GM21723 (cell line): ENCODE measurements at regions not wholly inside any gene's neighbourhood (a gene's known extent, or its start where the extent isn't known, plus 50 kb on each side); places are given as distances from the start of the nearest gene placed in this dataset.
"Not testable (repeated sequence)": the region's sequence is repeated elsewhere in the genome, so short reads cannot be mapped to it uniquely, and the experiment has no call there.

Source experiments
- ATAC-seq: cut with Tn5 transposase; IDR thresholded peaks from one replicate; pipeline ENCODE4 v1.9.1; 2021; ENCODE audit warnings: mild to moderate bottlenecking, moderate library complexity; ENCODE audit not compliant: unreplicated experiment

GRCh38 chr17:71055128-71055527 is 885.8 kb downstream of the KCNJ2 start:
- no peak for ATAC-seq

- ATAC-seq, result no peak
Measured at GRCh38 chr17:71057448-71057847, 888.1 kb downstream of the KCNJ2 start.

- no peak for ATAC-seq
Measured at GRCh38 chr17:71057938-71058337, 888.6 kb downstream of the KCNJ2 start.

- no peak for ATAC-seq
Measured at GRCh38 chr17:71063127-71063526, 893.8 kb downstream of the KCNJ2 start.

- ATAC-seq, result no peak
Measured at GRCh38 chr17:71063559-71063958, 894.2 kb downstream of the KCNJ2 start.

GRCh38 chr17:71067669-71068407 is 898.5 kb downstream of the KCNJ2 start:
- ATAC-seq, result no peak

GRCh38 chr17:71068408-71068750 is 899.0 kb downstream of the KCNJ2 start:
- no peak for ATAC-seq

GRCh38 chr17:71071041-71071440 is 901.7 kb downstream of the KCNJ2 start:
- ATAC-seq, result no peak

- no peak for ATAC-seq
Measured at GRCh38 chr17:71071837-71072236, 902.5 kb downstream of the KCNJ2 start.

GRCh38 chr17:71080937-71081336 is 911.6 kb downstream of the KCNJ2 start:
- no peak for ATAC-seq

- ATAC-seq, result no peak
Measured at GRCh38 chr17:71081666-71082065, 912.3 kb downstream of the KCNJ2 start.

- ATAC-seq, result no peak
Measured at GRCh38 chr17:71084219-71084618, 914.9 kb downstream of the KCNJ2 start.

GRCh38 chr17:71084838-71085237 is 915.5 kb downstream of the KCNJ2 start:
- no peak for ATAC-seq

GRCh38 chr17:71085238-71086033 is 916.1 kb downstream of the KCNJ2 start:
- no peak for ATAC-seq

- no peak for ATAC-seq
Measured at GRCh38 chr17:71089431-71089830, 920.1 kb downstream of the KCNJ2 start.

GRCh38 chr17:71098071-71098470 is 928.7 kb downstream of the KCNJ2 start:
- no peak for ATAC-seq

GRCh38 chr17:71099003-71099714 is 929.8 kb downstream of the KCNJ2 start:
- no peak for ATAC-seq

GRCh38 chr17:71102777-71103176 is 933.4 kb downstream of the KCNJ2 start:
- no peak for ATAC-seq

- no peak for ATAC-seq
Measured at GRCh38 chr17:71104225-71104624, 934.9 kb downstream of the KCNJ2 start.

- not testable (repeated sequence) for ATAC-seq
Measured at GRCh38 chr17:71106056-71106455, 936.7 kb downstream of the KCNJ2 start.

GRCh38 chr17:71107136-71107535 is 937.8 kb downstream of the KCNJ2 start:
- no peak for ATAC-seq

- ATAC-seq, result no peak
Measured at GRCh38 chr17:71109697-71110096, 940.4 kb downstream of the KCNJ2 start.
